ENCODE measurements at regions not wholly inside any gene's neighbourhood (a gene's known extent, or its start where the extent isn't known, plus 50 kb on each side); places are given as distances from the start of the nearest gene placed in this dataset.

- Histone ChIP-seq H3K4me3 (no peak overlapping the region), H3K36me3 (no peaks in the 10 kb centered on the region), H3K4me1 (no peaks in the 10 kb centered on the region), H3K27me3 (no peaks in the 10 kb centered on the region), H3K9me3 (no peaks in the 10 kb centered on the region), H3K27ac (no peak overlapping the region)
- no peak for TF ChIP-seq CTCF (IDR thresholded peaks at IDR 0.05)
- no peak for TF ChIP-seq EP300 (IDR thresholded peaks at IDR 0.05)
- no peak for TF ChIP-seq POLR2AphosphoS5 (IDR thresholded peaks at IDR 0.05)
- TF ChIP-seq POLR2A (IDR thresholded peaks at IDR 0.05): no peak
- no peak for DNase-seq
- intact Hi-C loops (cut with DNase I; ENCODE audit: low total_unique reads): no loop called here
- 78 to 89% (median 82%) methylated on average over 3 of the region's 3 CpGs for WGBS, 5 donors
Observed at GRCh38 chr12:5371631-5372030, 60.3 kb upstream of the NTF3 start.

GRCh38 chr12:5374713-5375112, 57.2 kb upstream of the NTF3 start:
- intact Hi-C loops (cut with DNase I; ENCODE audit: low total_unique reads): no loop called here
- Histone ChIP-seq H3K9me3 (no peaks in the 10 kb centered on the region), H3K27ac (no peak overlapping the region), H3K4me1 (no peaks in the 10 kb centered on the region), H3K4me3 (no peak overlapping the region), H3K27me3 (no peaks in the 10 kb centered on the region), H3K36me3 (no peaks in the 10 kb centered on the region)
- no peak for DNase-seq
- 92 to 100% (median 96%) methylated on average over 1 of the region's 1 CpG for WGBS, 5 donors
- no peak for TF ChIP-seq EP300 (IDR thresholded peaks at IDR 0.05)

- H3K4me3 ChIP-seq: no peak overlapping the region
- H3K27me3 ChIP-seq: no peaks in the 10 kb centered on the region
- 68 to 84% (median 80%) methylated on average over 5 of the region's 5 CpGs for WGBS, 5 donors
- no peak overlapping the region for H3K27ac ChIP-seq
- intact Hi-C loops (cut with DNase I; ENCODE audit: low total_unique reads): no loop called here
- H3K9me3 ChIP-seq: no peaks in the 10 kb centered on the region
- TF ChIP-seq EP300 (IDR thresholded peaks at IDR 0.05): no peak
- TF ChIP-seq POLR2A (IDR thresholded peaks at IDR 0.05): no peak
- no peaks in the 10 kb centered on the region for H3K36me3 ChIP-seq
- H3K4me1 ChIP-seq: no peaks in the 10 kb centered on the region
- no peak for DNase-seq
Observed at GRCh38 chr12:5375547-5376295, 56.2 kb upstream of the NTF3 start.

- intact Hi-C loops (cut with DNase I; ENCODE audit: low total_unique reads): no loop called here
- peak; percentile 37 to 57 for DNase-seq
- 60 to 77% (median 63%) methylated on average over 5 of the region's 5 CpGs for WGBS, 5 donors
- TF ChIP-seq POLR2A (IDR thresholded peaks at IDR 0.05) (no peak), POLR2AphosphoS5 (IDR thresholded peaks at IDR 0.05) (no peak)
- no peaks in the 10 kb centered on the region for H3K4me1 ChIP-seq
- no peaks in the 10 kb centered on the region for H3K36me3 ChIP-seq
- H3K4me3 ChIP-seq: no peak overlapping the region
- H3K27me3 ChIP-seq: no peaks in the 10 kb centered on the region
- H3K9me3 ChIP-seq: no peaks in the 10 kb centered on the region
- H3K27ac ChIP-seq: no peak overlapping the region
Observed at GRCh38 chr12:5376591-5377207, 55.2 kb upstream of the NTF3 start.

- WGBS, 5 donors: 71 to 84% (median 79%) methylated on average over 12 of the region's 12 CpGs
- intact Hi-C loops (cut with DNase I; ENCODE audit: low total_unique reads): no loop called here
Observed at GRCh38 chr12:5377997-5378592, 53.8 kb upstream of the NTF3 start.

More at GRCh38 chr12:5377997-5378592, 53.8 kb upstream of the NTF3 start:
- Histone ChIP-seq H3K27me3 (no peaks in the 10 kb centered on the region), H3K4me1 (no peaks in the 10 kb centered on the region), H3K9me3 (no peaks in the 10 kb centered on the region), H3K36me3 (no peaks in the 10 kb centered on the region), H3K27ac (no peak overlapping the region), H3K4me3 (no peak overlapping the region)
- TF ChIP-seq EP300 (IDR thresholded peaks at IDR 0.05) (no peak), CTCF (IDR thresholded peaks at IDR 0.05) (no peak), POLR2A (IDR thresholded peaks at IDR 0.05) (no peak)
- DNase-seq: peak in 1 of 2 donors; percentile 39

Measured in stomach (tissue), 8 donors.